A549 (cell line): ENCODE measurements at regions not wholly inside any gene's neighbourhood (a gene's known extent, or its start where the extent isn't known, plus 50 kb on each side); places are given as distances from the start of the nearest gene placed in this dataset.

ENCODE experiments used
- ATAC-seq, 2 experiments: fragments of 200-7000 bp in 1 of 2; fragments of >200 bp in 1 of 2; cut with Nextera tagmentation in 1 of 2; cut with Tn5 transposase in 1 of 2; 3 replicates each; pipeline versions ENCODE4 v1.8.0 to v1.9.1; 2018 to 2020; ENCODE audit warnings: mild to moderate bottlenecking in 1 of 2, moderate library complexity in 1 of 2
- CTCF ChIA-PET: fragments of 300-600 bp; sonication (Branson Sonifier 250); formaldehyde crosslinking; extraction: SDS; loops from one replicate; lab custom pipeline; 2021; ENCODE audit warnings: antibody characterized with exemption, inconsistent platforms; lab: Yijun Ruan, JAX
- POLR2A ChIA-PET: fragments of 350-600 bp; formaldehyde crosslinking; extraction: SDS; loops from one replicate; lab custom pipeline; 2021; ENCODE audit warnings: antibody characterized with exemption, inconsistent platforms; lab: Yijun Ruan, JAX
- DNase-seq, 2 experiments: peaks; one replicate each; pipeline versions ENCODE4 v3.0.0 to v3.0.0-alpha.2; 2011 to 2016; ENCODE audit warnings: low read depth in 1 of 2, low spot score in 1 of 2
- FAIRE-seq: peaks from 2 replicates; lab custom pipeline; 2011; peaks lifted over from hg19 to GRCh38; lab: Jason Lieb, UNC
- H3K27ac ChIP-seq, 2 experiments: fragments of >200 bp; sonication (Bioruptor Twin); formaldehyde crosslinking; 3 replicates each; pipeline ENCODE4 v1.5.1; 2016 to 2017
- H3K4me1 ChIP-seq: fragments of >200 bp; sonication (Bioruptor Twin); formaldehyde crosslinking; 3 replicates; pipeline ENCODE4 v1.6.1; 2016
- H3K4me2 ChIP-seq: fragments of >200 bp; sonication (Bioruptor Twin); formaldehyde crosslinking; 3 replicates; pipeline ENCODE4 v1.6.1; 2016
- H3K4me3 ChIP-seq: fragments of >200 bp; sonication (Bioruptor Twin); formaldehyde crosslinking; 3 replicates; pipeline ENCODE4 v1.5.1; 2016
- H3K9me3 ChIP-seq: fragments of >200 bp; sonication (Bioruptor Twin); formaldehyde crosslinking; 3 replicates; pipeline ENCODE4 v1.6.1; 2016
- BHLHE40 ChIP-seq: IDR thresholded peaks from 2 replicates; pipeline ENCODE4 v1.6.1; 2012; ENCODE audit warnings: low read depth, low read length, inconsistent platforms
- CHD2 ChIP-seq: fragments of 150-350 bp; IDR thresholded peaks from 2 replicates; pipeline ENCODE4 v1.6.1; 2014; ENCODE audit warnings: low read length; ENCODE audit not compliant: partially characterized antibody
- CHD4 ChIP-seq: fragments of 200-600 bp; sonication (generic); IDR thresholded peaks from 2 replicates; pipeline ENCODE4 v1.6.1; 2016; ENCODE audit warnings: antibody characterized with exemption, mild to moderate bottlenecking, borderline replicate concordance
- EHF ChIP-seq: fragments of 250-450 bp; sonication (Bioruptor Pico); IDR thresholded peaks from 2 replicates; pipeline ENCODE4 v1.5.0; 2020; ENCODE audit warnings: mild to moderate bottlenecking
- EHMT2 ChIP-seq: fragments of 200-600 bp; sonication (generic); IDR thresholded peaks from 2 replicates; pipeline ENCODE4 v1.6.1; 2016; ENCODE audit warnings: antibody characterized with exemption, low read depth, mild to moderate bottlenecking, moderate library complexity
- FOSL2 ChIP-seq, 2 experiments: fragments of 450-650 bp in 1 of 2; fragments of >200 bp in 1 of 2; sonication (Bioruptor Twin) in 1 of 2; formaldehyde crosslinking; IDR thresholded peaks; 2 replicates each; pipeline versions ENCODE4 v1.5.0 to v1.6.1; 2016 to 2020; ENCODE audit warnings: mild to moderate bottlenecking in 1 of 2, moderate library complexity in 1 of 2
- JUN ChIP-seq, 2 experiments: fragments of >200 bp; sonication (Bioruptor Twin); formaldehyde crosslinking; IDR thresholded peaks; 2 replicates in 1 of 2; 3 replicates in 1 of 2; pipeline ENCODE4 v1.6.1; 2016 to 2017
- JUNB ChIP-seq: fragments of >200 bp; sonication (Bioruptor Twin); formaldehyde crosslinking; IDR thresholded peaks from 2 replicates; pipeline ENCODE4 v1.6.1; 2016
- KDM1A ChIP-seq: fragments of 200-600 bp; sonication (generic); IDR thresholded peaks from 2 replicates; pipeline ENCODE4 v1.6.1; 2016; ENCODE audit warnings: low read depth, mild to moderate bottlenecking
- KDM5A ChIP-seq: fragments of 200-600 bp; sonication (generic); IDR thresholded peaks from 2 replicates; pipeline ENCODE4 v1.6.1; 2016; ENCODE audit warnings: antibody characterized with exemption, mild to moderate bottlenecking
- MAFK ChIP-seq: fragments of 450-650 bp; IDR thresholded peaks from 2 replicates; pipeline ENCODE4 v1.6.1; 2014; ENCODE audit not compliant: partially characterized antibody
- NPAS2 ChIP-seq: fragments of 250-450 bp; sonication (Bioruptor Pico); IDR thresholded peaks from 2 replicates; pipeline ENCODE4 v1.8.0; 2022; ENCODE audit warnings: mild to moderate bottlenecking, moderate library complexity, borderline replicate concordance
- NR3C1 ChIP-seq: fragments of >200 bp; sonication (Bioruptor Twin); formaldehyde crosslinking; IDR thresholded peaks from 3 replicates; pipeline ENCODE4 v1.6.1; 2017
- RFX5 ChIP-seq: fragments of 450-650 bp; IDR thresholded peaks from 2 replicates; pipeline ENCODE4 v1.7.1; 2014; ENCODE audit warnings: antibody characterized with exemption, mild to moderate bottlenecking, moderate library complexity
- SREBF2 ChIP-seq: fragments of 450-650 bp; IDR thresholded peaks from 2 replicates; pipeline ENCODE4 v1.6.1; 2014; ENCODE audit warnings: mild to moderate bottlenecking, moderate library complexity
- TP53 ChIP-seq: fragments of 250-450 bp; sonication (Bioruptor Pico); IDR thresholded peaks from 2 replicates; pipeline ENCODE4 v1.5.0; 2021; ENCODE audit warnings: mild to moderate bottlenecking, moderate library complexity
- ZC3H11A ChIP-seq: fragments of 450-650 bp; IDR thresholded peaks from 2 replicates; pipeline ENCODE4 v1.6.1; 2014; ENCODE audit warnings: antibody characterized with exemption, mild to moderate bottlenecking
- ZFP36 ChIP-seq: fragments of 450-650 bp; IDR thresholded peaks from 2 replicates; pipeline ENCODE4 v1.6.1; 2014; ENCODE audit warnings: borderline replicate concordance; ENCODE audit not compliant: partially characterized antibody
- ZNF302 ChIP-seq: fragments of 250-450 bp; sonication (Bioruptor Pico); IDR thresholded peaks from 2 replicates; pipeline ENCODE4 v1.9.0; 2021; ENCODE audit warnings: inconsistent platforms, mild to moderate bottlenecking, moderate library complexity
- ZSCAN20 ChIP-seq: fragments of 250-450 bp; sonication (Bioruptor Pico); IDR thresholded peaks from 2 replicates; pipeline ENCODE4 v1.8.0; 2022; ENCODE audit warnings: mild to moderate bottlenecking, moderate library complexity
- WGBS: methylation state at CpG from one replicate; pipeline ENCODE4 v1.1.6; 2017; ENCODE audit errors: missing lambda C conversion rate; 5-methylcytosine and 5-hydroxymethylcytosine counted together
- TF ChIP-seq, protein P1 (sequence below): fragments of 150-350 bp; IDR thresholded peaks from 2 replicates; pipeline ENCODE4 v1.6.1; 2014; ENCODE audit warnings: low read depth, mild to moderate bottlenecking, low read length
- TF ChIP-seq, protein P2 (sequence below): IDR thresholded peaks from 2 replicates; pipeline ENCODE4 v1.6.1; 2012
- TF ChIP-seq, protein P3 (sequence below): IDR thresholded peaks from 2 replicates; pipeline ENCODE4 v1.6.1; 2012
- TF ChIP-seq, protein P4 (sequence below): IDR thresholded peaks from 2 replicates; pipeline ENCODE4 v1.6.1; 2012; ENCODE audit warnings: low read depth, borderline replicate concordance
- TF ChIP-seq, protein P5 (sequence below): fragments of >200 bp; sonication (Bioruptor Twin); formaldehyde crosslinking; IDR thresholded peaks from 3 replicates; pipeline ENCODE4 v1.6.1; 2016

DNA sequence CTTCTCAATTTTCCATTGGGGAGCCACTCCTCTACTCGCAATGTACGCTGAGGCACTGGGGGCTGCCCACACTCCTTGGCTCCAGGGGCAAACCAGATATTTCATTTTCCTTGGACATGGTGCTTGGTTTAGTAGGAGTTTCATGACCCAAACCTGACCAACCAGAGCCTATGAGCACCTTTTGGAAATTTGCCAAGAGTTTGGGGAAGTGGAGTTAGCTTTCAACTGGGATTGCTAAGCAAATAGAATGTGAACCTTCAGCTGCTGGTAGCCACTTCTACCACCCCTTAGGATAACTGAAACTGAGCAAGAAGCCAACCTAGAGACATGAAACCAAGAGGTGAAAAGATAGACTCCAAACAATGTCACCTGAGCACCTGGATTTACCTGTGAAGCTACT is 74.9 kb upstream of the COL13A1 start (continued):
- TF ChIP-seq EHF (no peak), ZC3H11A (no peak), BHLHE40 (no peak), EHMT2 (no peak), RFX5 (no peak), TP53 (CRISPR knock-in tag) (no peak)
- TF ChIP-seq, protein P1, sequence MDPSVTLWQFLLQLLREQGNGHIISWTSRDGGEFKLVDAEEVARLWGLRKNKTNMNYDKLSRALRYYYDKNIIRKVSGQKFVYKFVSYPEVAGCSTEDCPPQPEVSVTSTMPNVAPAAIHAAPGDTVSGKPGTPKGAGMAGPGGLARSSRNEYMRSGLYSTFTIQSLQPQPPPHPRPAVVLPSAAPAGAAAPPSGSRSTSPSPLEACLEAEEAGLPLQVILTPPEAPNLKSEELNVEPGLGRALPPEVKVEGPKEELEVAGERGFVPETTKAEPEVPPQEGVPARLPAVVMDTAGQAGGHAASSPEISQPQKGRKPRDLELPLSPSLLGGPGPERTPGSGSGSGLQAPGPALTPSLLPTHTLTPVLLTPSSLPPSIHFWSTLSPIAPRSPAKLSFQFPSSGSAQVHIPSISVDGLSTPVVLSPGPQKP: no peak

DNA sequence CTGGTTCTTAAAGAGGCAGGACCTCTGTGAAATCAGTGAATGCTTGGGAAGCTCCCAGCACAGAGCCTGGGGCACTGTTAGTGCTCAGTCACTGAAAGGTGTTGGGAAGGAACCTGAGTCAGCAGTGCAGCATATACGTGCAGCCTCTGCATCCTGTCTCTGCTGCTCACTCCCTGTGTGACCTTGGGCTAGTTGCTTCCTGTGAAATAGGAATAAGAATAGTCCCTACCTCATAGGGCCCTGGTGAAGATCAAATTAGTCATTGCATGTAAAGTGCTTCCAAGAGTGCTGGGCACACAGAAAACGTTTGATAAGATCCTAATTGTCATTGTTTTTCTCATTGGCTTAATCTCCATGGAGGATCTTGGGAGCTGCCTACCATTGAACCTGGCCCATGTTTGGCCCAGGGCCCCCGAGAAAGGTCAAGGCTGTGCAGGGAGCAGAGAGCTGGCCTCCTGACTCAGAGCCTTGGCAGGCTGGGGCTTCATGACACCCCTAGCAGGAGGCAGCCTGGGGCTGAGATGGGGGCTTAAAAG is 73.3 kb upstream of the COL13A1 start:
- no peak for FAIRE-seq
- peak; percentile 76 for TF ChIP-seq MAFK
- no peak for TF ChIP-seq ZSCAN20 (CRISPR knock-in tag)
- TF ChIP-seq, all 56 proteins: peak for 1
- peak overlapping the region; percentile 11; the same call in 2 of the 3 replicates for H3K4me2 ChIP-seq
- H3K4me1 ChIP-seq: peaks cover 17% of the 10 kb centered on the region; the same call in 2 of the 3 replicates
- no peaks in the 10 kb centered on the region for H3K9me3 ChIP-seq
- peak in 1 of 2 experiments; percentile 49 for DNase-seq
- ChIA-PET POLR2A (interaction anchor here (0.8 kb wide), 1 partner anchor 13 kb away, joined by 3 read pairs; no protein-coding TSS in a partner anchor), CTCF (interaction anchor here (0.7 to 5.2 kb wide), 12 partner anchors 12 to 214 kb away, joined by 3 to 43 read pairs (median 4); partner anchors contain the start of gene FAM241B)
- H3K27ac ChIP-seq: no peak overlapping the region
- no peak overlapping the region for H3K4me3 ChIP-seq
- ATAC-seq: peak; percentile 36 to 49; a peak in 3 of 6 replicates
- WGBS: 13% methylated on average over 3 of the region's 3 CpGs

DNA sequence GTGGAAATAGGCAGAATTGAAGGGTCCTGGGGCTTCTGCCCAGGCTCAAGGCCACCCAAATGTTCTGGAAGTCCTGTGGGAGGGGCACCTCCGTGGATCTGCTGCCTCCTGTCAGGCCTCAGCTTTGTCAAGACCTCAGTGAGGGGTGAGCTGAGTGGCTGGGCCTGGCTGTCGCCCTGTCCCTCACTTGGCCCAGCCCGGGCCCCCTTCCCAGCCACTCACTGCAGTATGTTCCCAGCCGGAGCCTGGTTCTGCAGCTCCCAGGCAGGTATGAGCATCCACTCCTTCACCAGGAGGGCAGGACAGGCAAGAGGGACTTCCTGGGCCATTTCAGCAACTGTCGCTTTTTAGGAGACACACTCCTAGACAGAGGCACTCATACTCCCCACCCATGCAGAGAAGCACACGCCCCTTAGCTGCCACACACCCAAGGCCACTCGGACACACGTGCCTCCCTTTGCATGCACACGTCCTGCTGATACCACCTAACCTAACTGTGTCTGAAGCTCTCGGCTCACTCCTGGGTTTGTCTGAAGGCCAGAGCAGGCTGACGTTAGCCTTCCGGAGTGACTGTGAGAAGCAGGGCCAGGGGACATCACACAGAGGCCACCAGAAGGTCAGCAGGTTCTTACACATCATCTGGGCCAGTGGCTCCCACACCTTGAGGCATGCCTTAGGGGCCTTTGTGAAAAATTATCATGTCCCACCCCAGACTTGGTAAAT is 72.2 kb upstream of the COL13A1 start:
- no peak overlapping the region for H3K4me2 ChIP-seq
- FAIRE-seq (no peak), DNase-seq (no peak), ATAC-seq (no peak)
- H3K4me3 ChIP-seq: no peak overlapping the region
- ChIA-PET POLR2A (no interaction called here), CTCF (interaction anchor here (0.9 to 5.2 kb wide), 11 partner anchors 13 to 215 kb away, joined by 3 to 43 read pairs (median 4); partner anchors contain the start of gene FAM241B)
- no peaks in the 10 kb centered on the region for H3K9me3 ChIP-seq
- 79% methylated on average over 11 of the region's 12 CpGs for WGBS
- TF ChIP-seq JUNB (no peak), ZNF302 (CRISPR knock-in tag) (no peak), CHD2 (no peak), SREBF2 (no peak), RFX5 (no peak), JUN (IDR thresholded peaks at IDR 0.05) (no peak), NPAS2 (CRISPR knock-in tag) (no peak), FOSL2 (IDR thresholded peaks at IDR 0.05) (no peak), FOSL2 (CRISPR knock-in tag; IDR thresholded peaks at IDR 0.05) (no peak), EHMT2 (no peak)
- H3K4me1 ChIP-seq: peaks cover 28% of the 10 kb centered on the region
- no peak overlapping the region for H3K27ac ChIP-seq

DNA sequence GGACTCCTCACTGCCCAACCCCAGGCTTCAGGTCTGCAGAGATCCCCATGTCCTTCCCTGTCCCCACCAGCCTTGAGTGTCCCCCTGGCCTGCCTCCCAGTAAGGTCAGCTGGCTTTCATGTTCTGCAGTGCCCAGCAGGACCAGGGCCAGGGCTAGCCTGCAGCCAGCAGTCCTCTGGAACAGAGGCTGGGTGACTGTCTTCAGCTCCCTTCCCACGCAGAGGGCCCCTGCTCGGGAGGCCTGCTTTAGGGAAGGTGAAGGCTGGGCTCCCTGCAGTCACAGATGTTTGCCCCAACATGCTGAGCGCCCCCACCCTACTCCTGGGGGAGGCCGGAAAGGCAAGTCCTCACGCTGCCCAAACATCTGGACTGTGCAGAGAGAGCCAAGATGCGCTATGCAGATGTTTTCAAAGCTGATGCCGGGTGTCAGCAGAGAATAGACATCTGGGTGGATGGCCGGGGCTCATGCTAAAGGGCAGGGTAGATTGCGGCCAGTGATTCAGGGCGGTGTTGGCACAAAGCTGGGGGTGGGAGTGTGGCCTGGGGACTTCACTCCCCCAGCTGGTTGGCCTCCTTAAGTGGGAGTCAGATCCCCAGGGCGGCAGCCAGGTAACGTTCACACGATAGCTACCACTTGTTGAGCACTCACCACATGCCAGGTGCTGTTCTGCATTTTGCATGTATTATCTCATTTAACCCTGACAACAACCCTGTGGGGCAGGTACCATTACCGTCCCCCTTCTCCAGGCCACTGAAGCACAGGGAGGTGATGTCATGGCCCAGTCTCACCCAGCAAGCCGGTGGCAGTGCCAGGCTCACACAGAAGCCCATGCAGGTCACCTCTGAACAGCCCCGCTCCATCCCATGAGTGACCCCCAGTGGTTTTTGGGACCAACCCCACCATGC is 71.2 kb upstream of the COL13A1 start:
- ChIA-PET POLR2A (no interaction called here), CTCF (interaction anchor here (1.2 to 5.2 kb wide), 4 partner anchors 13 to 86 kb away, joined by 3 to 43 read pairs (median 4); no protein-coding TSS in a partner anchor)
- ATAC-seq: no peak
- no peak for DNase-seq
- 89% methylated on average over 13 of the region's 16 CpGs for WGBS
- no peaks in the 10 kb centered on the region for H3K9me3 ChIP-seq
- no peak overlapping the region for H3K4me3 ChIP-seq
- H3K4me2 ChIP-seq: peak overlapping the region; percentile 23; the same call in 1 of the 3 replicates
- H3K27ac ChIP-seq: peak overlapping the region in 1 of 2 experiments; percentile 43; a peak in 1 of 6 replicates
- FAIRE-seq: no peak
- H3K4me1 ChIP-seq: peaks cover 32% of the 10 kb centered on the region
- TF ChIP-seq, protein P2, sequence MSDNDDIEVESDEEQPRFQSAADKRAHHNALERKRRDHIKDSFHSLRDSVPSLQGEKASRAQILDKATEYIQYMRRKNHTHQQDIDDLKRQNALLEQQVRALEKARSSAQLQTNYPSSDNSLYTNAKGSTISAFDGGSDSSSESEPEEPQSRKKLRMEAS: no peak
- TF ChIP-seq, protein P3, sequence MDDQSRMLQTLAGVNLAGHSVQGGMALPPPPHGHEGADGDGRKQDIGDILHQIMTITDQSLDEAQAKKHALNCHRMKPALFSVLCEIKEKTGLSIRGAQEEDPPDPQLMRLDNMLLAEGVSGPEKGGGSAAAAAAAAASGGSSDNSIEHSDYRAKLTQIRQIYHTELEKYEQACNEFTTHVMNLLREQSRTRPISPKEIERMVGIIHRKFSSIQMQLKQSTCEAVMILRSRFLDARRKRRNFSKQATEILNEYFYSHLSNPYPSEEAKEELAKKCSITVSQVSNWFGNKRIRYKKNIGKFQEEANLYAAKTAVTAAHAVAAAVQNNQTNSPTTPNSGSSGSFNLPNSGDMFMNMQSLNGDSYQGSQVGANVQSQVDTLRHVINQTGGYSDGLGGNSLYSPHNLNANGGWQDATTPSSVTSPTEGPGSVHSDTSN: no peak
- TF ChIP-seq KDM5A (no peak), CHD2 (no peak), NR3C1 (no peak), CHD4 (no peak), EHF (no peak), NPAS2 (CRISPR knock-in tag) (no peak), ZFP36 (no peak), KDM1A (no peak), FOSL2 (IDR thresholded peaks at IDR 0.05) (no peak), FOSL2 (CRISPR knock-in tag; IDR thresholded peaks at IDR 0.05) (no peak)
- TF ChIP-seq, protein P4, sequence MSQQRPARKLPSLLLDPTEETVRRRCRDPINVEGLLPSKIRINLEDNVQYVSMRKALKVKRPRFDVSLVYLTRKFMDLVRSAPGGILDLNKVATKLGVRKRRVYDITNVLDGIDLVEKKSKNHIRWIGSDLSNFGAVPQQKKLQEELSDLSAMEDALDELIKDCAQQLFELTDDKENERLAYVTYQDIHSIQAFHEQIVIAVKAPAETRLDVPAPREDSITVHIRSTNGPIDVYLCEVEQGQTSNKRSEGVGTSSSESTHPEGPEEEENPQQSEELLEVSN: no peak
- TF ChIP-seq, protein P5, sequence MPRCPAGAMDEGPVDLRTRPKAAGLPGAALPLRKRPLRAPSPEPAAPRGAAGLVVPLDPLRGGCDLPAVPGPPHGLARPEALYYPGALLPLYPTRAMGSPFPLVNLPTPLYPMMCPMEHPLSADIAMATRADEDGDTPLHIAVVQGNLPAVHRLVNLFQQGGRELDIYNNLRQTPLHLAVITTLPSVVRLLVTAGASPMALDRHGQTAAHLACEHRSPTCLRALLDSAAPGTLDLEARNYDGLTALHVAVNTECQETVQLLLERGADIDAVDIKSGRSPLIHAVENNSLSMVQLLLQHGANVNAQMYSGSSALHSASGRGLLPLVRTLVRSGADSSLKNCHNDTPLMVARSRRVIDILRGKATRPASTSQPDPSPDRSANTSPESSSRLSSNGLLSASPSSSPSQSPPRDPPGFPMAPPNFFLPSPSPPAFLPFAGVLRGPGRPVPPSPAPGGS: no peak
